ENCODE measurements at regions not wholly inside any gene's neighbourhood (a gene's known extent, or its start where the extent isn't known, plus 50 kb on each side); places are given as distances from the start of the nearest gene placed in this dataset.

DNA sequence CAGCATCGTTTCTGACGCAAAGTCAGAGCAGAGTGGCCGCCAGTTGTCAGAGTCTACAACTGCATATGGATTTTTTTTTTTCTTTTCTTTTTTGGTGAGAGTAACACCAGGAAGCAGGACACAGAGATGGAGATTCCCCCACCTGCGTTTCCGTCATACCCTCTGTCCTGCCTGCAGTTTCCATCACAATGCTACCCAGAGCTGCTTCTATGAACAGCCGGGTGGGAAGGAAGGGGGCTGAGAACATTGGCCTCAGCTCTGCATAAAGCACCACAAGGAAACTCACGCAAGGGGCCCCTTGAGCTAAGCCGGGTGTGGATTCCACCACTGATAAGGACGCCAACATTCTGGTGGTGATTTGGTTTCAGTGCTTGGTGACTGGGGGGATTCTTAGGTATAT is 183.5 kb upstream of the AFDN start:
- DNase-seq (ENCODE audit: low read depth) = no peak

DNA sequence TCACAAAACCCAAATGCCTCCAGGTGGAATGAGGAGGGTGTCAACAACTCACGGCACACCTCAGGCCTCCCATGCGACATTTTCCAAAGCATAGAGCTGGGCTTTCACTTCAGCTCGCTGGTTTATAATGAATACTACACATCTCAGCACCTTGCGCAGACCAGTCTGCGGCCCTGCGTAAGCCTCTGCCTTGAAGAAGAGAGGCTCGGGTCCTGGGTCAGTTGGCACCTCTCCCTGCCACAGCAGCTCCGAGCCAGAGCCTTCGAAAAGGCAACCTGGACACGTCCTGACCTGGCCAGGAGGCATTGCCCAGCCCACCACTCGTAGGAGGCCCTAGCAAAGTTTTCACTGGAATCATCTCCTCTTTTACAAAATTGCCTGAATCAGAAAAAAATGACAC is 183.0 kb upstream of the AFDN start:
- DNase-seq (ENCODE audit: low read depth) = no peak

DNA sequence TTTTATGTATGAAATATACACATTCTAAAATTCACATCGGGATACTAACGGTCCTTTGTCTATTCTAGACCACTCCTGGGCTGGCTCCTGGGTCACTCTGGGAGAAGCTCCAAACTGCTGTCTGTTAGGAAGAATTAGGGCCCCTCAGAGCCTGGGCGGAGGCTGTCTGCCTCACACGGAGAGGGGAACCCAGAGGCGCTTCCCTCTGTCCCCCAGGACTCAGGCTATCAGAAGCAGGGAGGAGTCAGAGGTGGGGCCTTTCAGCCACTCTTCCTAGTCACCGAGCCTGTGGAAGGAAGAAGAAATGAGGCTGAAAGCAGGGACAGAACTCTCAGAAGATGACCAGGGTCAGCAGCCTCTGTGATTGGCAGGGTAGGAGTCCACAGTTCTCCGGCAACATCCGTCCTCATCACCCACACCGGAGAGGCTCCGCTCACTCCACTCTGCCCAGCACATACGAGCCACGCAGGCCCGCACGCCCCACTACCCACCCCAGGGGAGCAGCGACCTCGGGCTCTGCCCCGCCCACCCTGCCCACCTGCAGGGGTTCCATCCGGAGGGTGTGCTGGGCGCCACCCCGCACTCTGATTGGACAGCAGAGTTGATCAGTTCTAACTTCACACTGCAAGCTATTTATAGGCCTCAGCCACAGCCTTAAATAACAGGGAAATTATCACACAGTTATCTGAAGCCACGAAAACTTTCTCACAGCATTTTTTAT is 182.1 kb upstream of the AFDN start:
- DNase-seq (ENCODE audit: low read depth) = no peak

DNA sequence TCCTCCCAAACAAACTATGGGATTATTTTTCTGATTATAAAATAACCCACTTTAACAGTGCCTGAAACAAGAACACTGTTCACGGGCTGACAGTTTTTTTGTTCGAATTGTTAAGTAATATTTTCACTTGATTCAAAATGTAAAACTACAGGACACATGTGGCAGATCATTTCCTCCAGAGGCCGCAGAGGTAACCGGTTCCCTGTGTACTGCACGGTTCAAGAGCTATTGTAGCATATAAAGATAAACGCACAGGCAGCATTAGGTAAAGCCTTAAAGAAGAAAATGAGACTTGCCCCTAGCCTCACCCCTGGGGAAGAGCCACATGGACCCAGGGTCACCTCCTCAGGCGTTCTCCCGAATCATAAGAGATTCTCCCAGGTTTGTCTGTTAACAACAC is 181.3 kb upstream of the AFDN start:
- no peak for DNase-seq (ENCODE audit: low read depth)

DNA sequence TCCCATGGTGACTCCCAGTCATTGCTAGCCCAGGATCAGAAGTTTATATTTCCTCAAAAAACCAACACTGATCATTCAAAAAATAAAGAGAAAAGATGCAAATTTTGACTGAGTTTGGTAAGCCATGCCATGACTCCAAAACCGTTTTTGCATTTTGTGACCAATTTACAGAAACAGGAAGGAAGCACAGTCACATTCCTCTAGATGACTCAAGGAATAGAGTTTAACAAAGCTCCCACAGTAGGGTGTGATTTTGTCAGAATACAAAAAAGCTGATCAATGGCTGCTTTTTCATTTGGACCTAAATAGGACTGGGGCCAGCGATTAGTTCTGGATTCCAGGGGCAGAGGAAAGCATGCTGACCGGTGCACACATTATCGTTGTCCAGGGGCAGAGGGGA is 179.4 kb upstream of the AFDN start:
- DNase-seq (ENCODE audit: low read depth) = peak; percentile 44

DNA sequence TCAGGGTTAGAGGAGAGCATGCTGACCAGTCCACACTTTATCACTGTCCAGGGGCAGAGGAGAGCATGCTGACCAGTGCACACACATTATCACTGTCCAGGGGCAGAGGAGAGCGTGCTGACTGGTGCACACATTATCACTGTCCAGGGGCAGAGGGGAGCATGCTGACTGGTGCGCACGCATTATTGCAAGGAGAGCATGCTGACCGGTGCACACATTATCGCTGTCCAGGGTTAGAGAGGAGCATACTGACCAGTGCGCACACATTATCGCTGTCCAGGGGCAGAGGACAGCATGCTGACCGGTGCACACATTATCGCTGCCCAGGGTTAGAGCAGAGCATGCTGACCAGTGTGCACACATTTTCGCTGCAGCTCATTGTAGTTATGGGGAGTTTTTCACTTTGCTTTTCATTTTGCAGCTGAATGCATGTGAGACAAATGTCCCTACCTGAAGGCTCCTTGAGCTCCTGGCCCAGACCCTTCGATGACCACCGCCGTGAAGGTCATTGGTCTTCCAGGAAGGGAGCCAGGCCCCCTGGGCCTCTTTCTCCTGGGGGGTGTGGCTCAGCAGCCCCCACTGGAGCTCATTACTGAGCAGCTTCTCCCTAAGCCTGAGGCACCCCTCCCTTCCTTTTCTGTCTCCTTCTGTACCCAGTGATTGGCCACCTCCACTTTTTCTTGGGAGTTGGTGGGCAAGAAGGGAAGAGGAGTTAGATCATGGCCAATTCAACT is 178.8 kb upstream of the AFDN start:
- DNase-seq (ENCODE audit: low read depth) = no peak

DNA sequence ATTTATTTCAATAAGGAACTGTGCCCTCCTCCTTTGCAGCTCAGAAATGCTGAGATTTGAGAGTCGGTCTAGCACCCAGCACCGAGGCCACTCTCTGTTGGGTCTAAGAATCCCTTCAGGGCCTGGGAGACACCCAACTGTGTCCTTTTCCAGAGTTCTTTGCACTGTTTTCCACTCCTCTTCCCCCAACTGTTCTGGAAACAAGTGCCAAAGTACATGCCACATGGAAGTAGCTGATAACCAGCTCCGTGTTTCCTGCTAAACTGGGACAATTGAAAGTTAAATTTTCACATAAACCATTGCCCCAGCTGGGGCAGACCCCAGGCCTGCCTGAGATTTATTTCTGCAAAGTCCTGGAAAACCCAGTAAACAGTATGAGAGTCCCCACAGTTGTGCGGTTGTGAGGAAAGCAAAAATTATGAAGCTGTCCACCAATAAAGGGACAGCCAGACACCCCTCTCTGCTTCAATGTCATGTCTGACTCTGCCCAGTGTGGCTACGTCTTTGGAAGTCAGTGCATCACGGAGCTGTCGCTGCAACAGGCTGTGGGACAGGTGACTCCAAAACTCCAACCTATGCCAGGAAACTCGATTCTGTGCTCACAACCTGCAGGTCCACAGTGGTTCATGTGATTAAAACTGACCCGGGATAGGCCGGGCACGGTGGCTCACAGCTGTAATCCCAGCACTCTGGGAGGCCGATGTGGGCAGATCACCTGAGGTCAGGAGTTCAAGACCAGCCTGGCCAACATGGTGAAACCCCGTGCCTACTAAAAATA is 178.0 kb upstream of the AFDN start:
- DNase-seq (ENCODE audit: low read depth) = no peak

DNA sequence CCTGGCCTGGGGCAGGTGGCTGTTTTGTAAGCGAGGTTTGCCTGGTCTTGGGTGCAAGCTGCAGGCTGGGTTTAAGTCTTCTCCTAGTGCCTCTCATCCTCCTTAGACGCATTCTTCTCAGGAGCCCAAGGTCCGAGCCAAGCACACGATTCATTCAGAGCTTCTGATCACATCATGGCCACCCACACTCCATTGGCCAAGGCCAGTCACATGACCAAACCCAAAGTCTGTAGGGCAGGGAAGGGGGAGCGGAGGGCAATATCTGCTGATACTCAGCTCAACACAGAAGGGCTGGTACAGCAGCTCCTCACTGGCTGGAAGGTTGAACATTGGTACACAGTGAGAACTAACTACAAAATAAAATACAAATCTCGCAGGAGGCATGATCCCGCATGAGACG is 177.2 kb upstream of the AFDN start:
- no peak for DNase-seq (ENCODE audit: low read depth)

DNA sequence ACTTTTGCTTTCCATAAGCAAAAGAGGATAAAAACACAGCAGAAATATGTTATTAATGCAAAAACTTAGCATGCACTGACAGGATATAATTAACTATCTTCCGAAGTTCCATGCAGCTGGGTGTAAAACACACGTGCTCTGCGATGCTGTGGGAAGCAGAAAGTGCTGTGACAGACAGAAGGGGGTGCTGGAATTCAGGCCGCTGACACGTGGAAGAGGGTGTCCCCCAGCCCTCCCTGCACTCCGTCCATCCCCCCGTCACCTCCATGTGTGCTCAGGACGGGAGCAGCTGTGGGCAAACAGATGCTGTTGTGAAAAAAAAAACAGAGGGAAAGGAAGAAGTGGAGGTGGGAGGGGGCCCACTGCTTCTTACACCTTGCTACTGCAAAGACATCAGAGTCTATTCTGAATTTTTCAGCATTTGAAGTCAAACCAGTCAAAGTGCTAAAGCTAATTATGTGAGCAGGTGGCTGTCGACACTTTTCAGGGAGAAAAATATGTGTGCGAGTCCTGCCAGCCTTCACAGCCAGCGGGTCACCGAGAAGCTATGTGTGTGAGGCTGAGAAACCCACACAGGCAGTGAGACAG is 175.9 kb upstream of the AFDN start:
- no peak for DNase-seq (ENCODE audit: low read depth)

DNA sequence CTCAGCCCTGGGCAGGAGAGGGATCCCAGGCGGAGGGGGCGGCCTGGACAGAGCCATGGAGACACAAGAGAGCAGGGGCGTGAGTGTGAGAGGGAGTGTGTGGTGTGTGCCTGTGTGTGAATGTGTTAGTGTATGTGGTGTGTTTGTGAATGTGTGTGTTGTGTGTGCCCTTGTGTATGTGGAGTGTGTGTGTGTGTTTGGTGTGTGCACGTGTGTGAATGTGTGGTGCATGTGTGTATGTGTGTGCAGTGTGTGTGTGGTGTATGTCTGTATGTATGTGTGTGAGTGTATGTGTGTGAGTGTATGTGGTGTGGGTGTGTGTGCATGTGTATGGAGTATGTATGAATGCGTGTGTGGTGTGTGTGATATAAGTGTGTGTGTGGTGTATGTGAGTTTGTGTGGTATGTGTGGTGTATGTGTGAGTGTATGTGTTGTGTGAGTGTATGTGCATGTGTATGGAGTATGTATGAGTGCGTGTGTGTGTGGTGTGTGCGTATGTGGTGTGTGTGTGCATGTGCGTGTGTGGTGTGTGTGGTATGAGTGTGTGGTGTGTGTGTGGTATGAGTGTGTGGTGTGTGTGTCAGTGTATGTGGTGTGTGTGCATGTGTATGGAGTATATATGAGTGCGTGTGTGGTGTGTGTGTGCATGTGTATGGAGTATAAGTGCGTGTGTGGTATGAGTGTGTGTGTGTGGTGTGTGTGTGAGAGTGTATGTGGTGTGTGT is 175.2 kb upstream of the AFDN start:
- DNase-seq (ENCODE audit: low read depth) = no peak

DNA sequence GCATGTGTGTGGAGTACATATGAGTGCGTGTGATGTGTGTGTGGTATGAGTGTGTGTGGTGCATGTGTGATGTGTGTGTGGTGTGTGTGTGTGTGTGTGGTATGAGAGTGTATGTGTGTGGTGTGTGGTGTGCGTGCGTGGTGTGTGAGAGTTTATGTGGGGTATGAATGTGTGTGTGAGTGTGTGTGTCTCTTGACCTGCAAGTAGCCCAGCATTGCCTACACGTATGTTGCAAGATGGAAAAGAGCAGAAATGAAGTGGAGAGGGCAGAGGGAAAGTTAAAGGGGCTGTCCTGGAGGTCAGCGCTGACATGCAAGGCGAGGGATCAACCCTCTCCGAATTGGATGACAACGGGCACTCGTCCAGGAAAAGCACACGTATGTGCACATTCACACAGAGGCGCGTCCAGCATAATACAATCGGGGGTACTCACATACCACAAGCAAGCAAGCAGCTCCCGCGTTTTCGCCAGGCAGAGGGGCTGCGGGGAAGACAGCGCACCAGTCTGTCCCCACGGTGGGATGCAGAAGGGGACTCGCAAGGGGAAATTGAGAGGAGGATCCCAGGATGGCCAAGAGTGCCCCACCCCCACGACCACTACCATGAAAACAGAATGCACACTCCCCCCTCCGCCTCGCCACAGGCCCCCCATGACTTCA is 174.5 kb upstream of the AFDN start:
- no peak for DNase-seq (ENCODE audit: low read depth)

DNA sequence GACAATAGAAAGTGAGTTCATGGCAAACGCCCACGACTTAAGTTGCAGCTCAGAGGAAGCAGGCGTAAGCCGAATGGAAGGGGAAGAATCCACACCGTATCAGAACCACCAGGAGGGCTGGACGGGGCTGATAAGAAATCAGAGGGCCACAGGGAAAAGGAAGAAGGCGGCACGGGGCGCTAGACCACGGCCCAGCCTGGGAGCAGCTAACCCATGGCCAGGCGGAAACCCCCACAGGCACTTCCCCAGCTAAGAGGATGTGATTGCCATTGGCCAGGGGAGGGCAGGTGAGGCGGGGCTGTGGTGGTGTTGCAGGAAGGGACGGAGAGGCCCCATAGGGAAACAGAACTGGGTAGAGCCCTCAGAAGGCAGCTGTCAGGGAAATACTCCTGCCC is 174.0 kb upstream of the AFDN start:
- no peak for DNase-seq (ENCODE audit: low read depth)

DNA sequence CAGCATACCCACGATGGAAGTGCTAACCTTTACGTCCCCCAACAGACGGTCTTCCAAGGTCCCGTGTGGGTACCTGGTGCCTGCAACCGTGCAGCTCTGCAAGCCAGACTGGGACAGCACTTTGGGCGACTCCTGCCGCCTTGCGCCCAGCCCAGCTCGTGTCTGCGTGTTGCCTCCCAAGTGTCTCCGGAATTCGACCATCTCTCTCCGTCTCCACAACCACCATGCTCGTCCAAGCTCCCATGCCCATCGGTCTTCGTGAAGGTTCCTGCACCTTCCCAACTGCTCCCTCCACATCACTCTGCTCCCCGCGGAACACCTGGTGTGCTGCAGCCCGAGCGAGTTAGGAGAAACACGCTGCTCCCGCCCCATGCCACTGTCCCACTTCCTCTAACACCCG is 173.2 kb upstream of the AFDN start:
- DNase-seq (ENCODE audit: low read depth) = no peak

DNA sequence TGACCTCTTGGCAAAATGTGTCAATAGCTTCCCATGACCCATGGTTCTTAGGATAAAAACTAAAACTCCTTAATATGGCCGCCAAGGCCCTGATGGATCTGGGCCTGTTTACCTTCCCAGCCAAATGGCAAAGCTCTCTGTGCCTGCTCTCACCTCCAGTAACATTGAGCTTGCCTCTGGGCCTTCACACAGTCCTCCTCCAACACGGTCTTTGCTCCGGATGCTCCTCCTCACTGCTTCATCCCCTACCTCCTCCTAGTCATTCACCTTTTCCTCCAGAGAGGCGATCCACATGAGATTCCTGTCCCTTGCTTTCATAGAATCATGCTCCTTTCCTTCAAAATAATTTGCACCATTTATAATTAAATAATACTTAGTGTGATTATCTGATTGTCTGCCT is 172.3 kb upstream of the AFDN start:
- DNase-seq (ENCODE audit: low read depth) = no peak

DNA sequence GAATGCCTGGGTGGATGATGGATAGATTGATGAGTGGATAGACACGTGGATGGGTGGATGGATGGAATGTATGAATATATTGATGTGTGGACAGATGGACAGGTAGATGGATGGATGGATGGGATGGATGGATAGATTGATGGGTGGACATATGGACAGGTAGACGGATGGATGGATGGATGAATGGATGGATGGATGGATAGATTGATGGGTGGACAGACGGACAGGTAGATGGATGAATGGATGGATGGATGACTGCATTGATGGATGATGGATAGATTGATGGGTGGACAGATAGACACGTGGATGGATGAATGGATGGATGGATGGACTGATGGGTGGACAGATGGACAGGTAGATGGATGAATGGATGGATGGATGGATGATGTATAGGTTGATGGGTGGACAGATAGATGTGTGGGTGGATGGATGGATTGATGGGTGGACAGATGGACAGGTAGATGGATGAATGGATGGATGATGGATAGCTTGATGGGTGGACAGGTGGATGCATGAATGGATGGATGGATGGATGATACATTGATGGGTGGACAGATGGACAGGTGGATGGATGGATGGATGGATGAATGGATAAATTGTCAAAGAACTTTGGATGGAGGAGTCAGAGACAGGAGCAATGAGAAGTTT is 171.4 kb upstream of the AFDN start:
- no peak for DNase-seq (ENCODE audit: low read depth)

DNA sequence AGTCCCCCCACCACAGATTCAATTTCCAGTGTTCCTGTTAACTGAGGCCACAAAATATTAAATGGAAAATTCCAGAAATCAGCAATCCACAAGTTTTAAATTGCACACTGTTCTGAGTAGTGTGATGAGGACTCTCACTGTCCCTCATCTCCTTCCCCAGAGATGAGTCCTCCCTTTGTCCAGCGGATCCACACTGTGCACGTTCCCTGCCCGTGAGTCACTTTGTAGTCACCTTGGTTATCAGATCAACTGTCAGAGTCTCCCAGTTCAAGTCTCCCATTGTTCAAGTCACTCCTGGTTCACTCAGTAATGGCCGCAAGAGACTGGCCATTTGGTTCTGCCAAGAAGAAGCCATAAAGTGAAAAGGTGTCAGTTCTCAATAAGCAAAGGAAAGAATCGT is 168.6 kb upstream of the AFDN start:
- DNase-seq (ENCODE audit: low read depth) = no peak

DNA sequence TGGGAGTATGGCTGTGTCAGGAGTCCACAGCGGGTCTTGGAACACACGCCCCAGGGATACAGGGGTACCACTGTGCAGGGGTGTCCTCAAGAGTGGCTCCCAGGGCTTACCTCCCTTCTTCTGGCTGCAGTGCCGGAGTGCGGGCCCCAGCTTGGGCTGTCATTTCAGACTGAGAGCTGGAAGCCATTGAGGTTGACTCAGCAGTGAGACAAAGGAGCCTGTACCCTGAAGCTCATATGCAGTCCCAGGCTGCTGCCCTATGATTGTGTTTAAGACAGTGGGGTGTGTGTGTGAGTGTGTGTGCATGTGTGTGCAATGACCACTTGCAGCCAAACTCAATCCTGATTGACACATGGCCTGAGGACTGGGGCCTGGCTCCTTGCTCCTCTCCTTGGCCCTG is 167.7 kb upstream of the AFDN start:
- no peak for DNase-seq (ENCODE audit: low read depth)

DNA sequence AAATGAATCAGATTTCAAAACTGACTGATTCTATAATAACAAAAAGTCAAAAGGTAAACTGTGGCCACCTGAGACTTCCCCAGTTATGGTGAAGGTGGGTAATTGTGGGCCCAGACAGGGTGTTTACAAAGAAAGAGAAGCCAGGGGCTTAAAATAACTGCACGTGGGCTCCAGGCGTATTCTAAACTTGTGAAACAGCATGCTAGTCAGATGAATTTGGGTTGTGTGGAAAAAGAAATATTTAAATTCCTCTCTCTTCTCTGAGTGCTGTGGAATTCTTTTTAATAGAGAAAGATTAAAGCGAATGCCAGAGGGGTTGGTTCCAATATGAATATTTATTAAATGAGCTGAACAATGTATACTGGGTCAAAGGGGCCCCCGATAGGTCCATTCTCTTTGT is 166.3 kb upstream of the AFDN start:
- DNase-seq (ENCODE audit: low read depth) = no peak

DNA sequence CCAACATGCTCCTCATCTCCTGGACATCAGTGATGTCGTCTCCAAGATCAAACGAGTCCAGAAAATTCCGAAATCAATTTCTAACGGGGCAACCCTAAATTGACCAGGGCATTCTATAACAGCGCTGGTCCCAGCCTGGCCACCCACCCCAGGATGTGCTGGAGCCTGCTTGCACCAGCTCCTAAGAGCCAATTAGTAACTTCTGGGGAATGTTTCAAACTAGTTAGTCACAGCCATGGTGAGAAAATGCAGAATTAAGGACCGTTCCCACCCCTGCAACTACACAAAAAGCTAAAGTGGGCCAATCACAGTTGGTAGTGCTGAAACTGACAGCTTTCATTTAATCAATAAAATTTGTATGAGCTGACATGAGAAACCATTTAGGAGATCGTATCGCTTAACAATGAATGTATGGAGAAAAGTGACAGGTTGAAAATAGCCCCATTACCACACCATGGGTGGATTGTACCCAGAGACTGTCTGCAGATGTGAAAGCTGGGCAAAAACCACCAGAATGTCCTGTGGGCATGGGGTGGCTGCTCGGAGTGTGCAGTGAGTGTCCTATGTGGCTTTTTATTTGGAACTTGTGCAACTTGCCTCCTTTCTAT is 165.7 kb upstream of the AFDN start:
- peak; percentile 30 for DNase-seq (ENCODE audit: low read depth)

DNA sequence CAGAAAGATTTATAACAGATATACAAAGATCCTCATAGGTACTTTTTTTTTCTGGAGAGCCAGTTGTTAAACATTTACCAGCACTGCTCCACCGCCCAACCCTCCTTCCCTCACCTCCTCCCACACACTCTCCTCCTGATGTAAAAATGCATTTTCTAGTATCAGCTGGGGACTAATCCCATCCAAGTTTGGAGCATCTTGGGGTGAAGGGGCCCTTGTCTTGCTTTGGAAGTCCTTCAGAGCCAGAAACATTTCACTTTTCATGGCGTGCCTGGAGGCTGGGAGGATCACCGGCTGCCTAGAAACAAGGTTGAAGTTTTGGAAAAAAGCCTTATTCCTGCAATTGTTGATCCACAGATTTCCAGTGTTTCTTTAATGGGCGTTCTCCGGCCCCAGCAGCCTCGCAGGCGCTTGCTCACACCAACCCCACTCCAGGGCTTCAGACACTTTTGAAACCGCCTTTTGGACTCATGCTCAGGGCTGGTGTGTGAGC is 165.1 kb upstream of the AFDN start:
- DNase-seq (ENCODE audit: low read depth) = no peak

Measured in RPMI7951 (cell line).